Peyer's patch (tissue), 4 donors: ENCODE measurements at regions not wholly inside any gene's neighbourhood (a gene's known extent, or its start where the extent isn't known, plus 50 kb on each side); places are given as distances from the start of the nearest gene placed in this dataset.

Source experiments
- POLR2A ChIP-seq, 2 donors: fragments of 450-650 bp; IDR thresholded peaks; one replicate each; pipeline ENCODE4 v1.5.1; 2017; ENCODE audit warnings: antibody characterized with exemption in 2 of 2, mild to moderate bottlenecking in 2 of 2, moderate library complexity in 2 of 2
- TF ChIP-seq, protein P1 (sequence below), 6 experiments: fragments of 450-650 bp in 4 of 6; fragments of 200-600 bp in 2 of 6; sonication (generic) in 1 of 6; IDR thresholded peaks; one replicate each; pipeline ENCODE4 v1.5.1; 2017 to 2019; ENCODE audit warnings: antibody characterized with exemption in 6 of 6, mild to moderate bottlenecking in 3 of 6, moderate library complexity in 1 of 6

DNA sequence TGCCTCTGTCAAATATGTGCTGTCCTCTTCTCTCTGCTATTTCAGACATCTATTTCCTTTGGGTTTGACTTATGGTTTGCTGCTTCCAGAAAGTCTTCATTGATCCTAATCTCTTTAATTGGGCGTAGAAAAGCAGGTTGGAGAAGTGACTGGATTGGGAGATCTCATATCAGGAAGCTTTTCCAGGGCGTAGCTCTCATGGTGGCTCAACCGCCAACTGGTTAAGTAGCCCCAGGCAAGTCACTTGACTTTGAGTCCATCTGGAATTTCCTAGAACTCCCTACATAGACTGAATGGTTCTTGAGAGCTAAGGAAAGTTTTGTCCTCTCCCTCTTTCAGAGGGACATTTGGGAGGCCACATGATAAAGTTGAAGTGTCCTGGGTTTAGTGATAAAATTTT lies 192.3 kb upstream of the GLRA1 start:
- TF ChIP-seq, protein P1, sequence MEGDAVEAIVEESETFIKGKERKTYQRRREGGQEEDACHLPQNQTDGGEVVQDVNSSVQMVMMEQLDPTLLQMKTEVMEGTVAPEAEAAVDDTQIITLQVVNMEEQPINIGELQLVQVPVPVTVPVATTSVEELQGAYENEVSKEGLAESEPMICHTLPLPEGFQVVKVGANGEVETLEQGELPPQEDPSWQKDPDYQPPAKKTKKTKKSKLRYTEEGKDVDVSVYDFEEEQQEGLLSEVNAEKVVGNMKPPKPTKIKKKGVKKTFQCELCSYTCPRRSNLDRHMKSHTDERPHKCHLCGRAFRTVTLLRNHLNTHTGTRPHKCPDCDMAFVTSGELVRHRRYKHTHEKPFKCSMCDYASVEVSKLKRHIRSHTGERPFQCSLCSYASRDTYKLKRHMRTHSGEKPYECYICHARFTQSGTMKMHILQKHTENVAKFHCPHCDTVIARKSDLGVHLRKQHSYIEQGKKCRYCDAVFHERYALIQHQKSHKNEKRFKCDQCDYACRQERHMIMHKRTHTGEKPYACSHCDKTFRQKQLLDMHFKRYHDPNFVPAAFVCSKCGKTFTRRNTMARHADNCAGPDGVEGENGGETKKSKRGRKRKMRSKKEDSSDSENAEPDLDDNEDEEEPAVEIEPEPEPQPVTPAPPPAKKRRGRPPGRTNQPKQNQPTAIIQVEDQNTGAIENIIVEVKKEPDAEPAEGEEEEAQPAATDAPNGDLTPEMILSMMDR (IDR thresholded peaks at IDR 0.05), result no peak
- no peak for TF ChIP-seq POLR2A (IDR thresholded peaks at IDR 0.05)
